ENCODE measurements at regions not wholly inside any gene's neighbourhood (a gene's known extent, or its start where the extent isn't known, plus 50 kb on each side); places are given as distances from the start of the nearest gene placed in this dataset.

DNA sequence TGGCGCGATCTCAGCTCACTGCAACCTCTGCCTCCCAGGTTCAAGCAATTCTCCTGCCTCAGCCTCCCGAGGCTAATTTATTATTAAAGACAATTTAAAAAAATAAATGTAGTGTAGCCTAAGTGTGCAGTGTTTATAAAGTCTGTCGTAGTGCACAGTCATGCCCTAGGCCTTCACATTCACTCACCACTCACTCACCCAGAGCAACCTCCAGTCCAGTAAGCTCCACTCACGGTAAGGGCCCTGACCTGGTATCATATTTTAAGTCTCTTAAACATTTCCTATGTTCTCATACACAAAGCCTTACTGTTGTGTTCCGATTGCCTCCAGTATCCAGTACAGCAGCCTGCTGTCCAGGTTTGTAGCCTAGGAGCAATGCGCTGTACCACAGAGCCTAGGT lies 168.2 kb upstream of the FOXQ1 start:
- BruUV-seq (replicated peaks), result no TSS peak
- Mint-ChIP-seq H3K9me3 (ENCODE audit: unreplicated experiment) (peaks cover 33% of the 10 kb centered on the region), H3K4me1 (ENCODE audit: low read depth, unreplicated experiment) (peaks cover 10% of the 10 kb centered on the region)

DNA sequence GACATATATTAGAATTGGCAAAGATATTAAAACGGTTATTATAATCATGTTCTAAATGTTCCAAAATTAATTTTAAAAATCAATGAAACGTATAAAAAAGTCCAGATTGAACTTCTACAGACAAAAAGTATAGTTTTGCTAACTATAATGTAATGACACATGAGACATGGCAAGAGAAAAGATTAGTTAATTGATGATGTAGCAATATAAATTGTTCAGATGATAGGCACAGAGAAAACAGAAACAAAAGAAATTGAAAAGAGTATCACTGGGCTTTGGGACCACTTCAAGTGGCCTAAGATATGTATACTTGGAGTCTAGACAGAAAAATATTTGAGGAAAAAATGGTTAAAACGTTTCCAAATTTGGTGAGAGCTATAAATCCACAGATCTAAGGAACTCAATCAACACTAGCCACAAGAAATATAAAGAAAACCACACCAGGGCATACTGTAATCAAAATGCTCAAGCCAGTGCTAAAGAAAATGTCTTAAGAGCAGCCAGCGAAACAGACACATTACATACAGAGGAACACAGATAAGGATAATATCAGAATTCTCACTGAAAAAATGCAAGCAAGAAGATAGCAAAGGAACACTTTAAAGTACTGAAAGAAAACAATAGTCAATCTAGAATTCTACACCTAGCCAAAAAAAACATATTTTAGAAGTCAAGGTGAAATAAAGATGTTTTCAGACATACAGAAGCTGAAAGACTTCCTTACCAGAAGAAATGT lies 172.6 kb upstream of the FOXQ1 start:
- Histone ChIP-seq H3K27me3 (replicated peaks; ENCODE audit: control insufficient read depth, insufficient read depth, low read length) (no peaks in the 10 kb centered on the region), H3K4me3 (ENCODE audit: low read depth, low read length) (no peak overlapping the region), H3K4me1 (0 out of 2 replicates have a peak, but pooled peaks cover 3% of the 10 kb centered on the region), H3K36me3 (ENCODE audit: control insufficient read depth, insufficient read depth, low read length) (no peaks in the 10 kb centered on the region), H3K9me3 (peaks cover 16% of the 10 kb centered on the region)
- Mint-ChIP-seq H3K36me3 (ENCODE audit: insufficient read depth, unreplicated experiment) (no peaks in the 10 kb centered on the region), H3K27me3 (ENCODE audit: insufficient read depth, unreplicated experiment) (no peaks in the 10 kb centered on the region), H3K4me3 (ENCODE audit: unreplicated experiment) (no peak overlapping the region), H3K27ac (ENCODE audit: unreplicated experiment) (no peak overlapping the region), H3K4me1 (ENCODE audit: low read depth, unreplicated experiment) (no peaks in the 10 kb centered on the region), H3K9me3 (ENCODE audit: unreplicated experiment) (peaks cover 20% of the 10 kb centered on the region)
- POLR2A ChIA-PET, result interaction anchor here (0.5 kb wide), 1 partner anchor 88 kb away, joined by 3 read pairs; no protein-coding TSS in a partner anchor
- DNase-seq, result no peak
- no peak for TF ChIP-seq CTCF (IDR thresholded peaks at IDR 0.05; ENCODE audit: insufficient read depth in 1 of 2, low read depth in 1 of 2, low read length in 1 of 2, severe bottlenecking in 1 of 2, unreplicated experiment in 1 of 2)
- intact Hi-C loops (cut with micrococcal nuclease; ENCODE audit: unreplicated experiment), result no loop called here
- BruUV-seq (replicated peaks), result no TSS peak
- CTCF ChIA-PET, result no interaction called here

More for the DNA sequence above, 168.2 kb upstream of the FOXQ1 start:
- Histone ChIP-seq H3K27me3 (replicated peaks; ENCODE audit: control insufficient read depth, insufficient read depth, low read length) (no peaks in the 10 kb centered on the region), H3K4me1 (0 out of 2 replicates have a peak, but pooled peaks cover 3% of the 10 kb centered on the region), H3K9me3 (peaks cover 16% of the 10 kb centered on the region), H3K36me3 (ENCODE audit: control insufficient read depth, insufficient read depth, low read length) (no peaks in the 10 kb centered on the region), H3K4me3 (ENCODE audit: low read depth, low read length) (no peak overlapping the region)
- Mint-ChIP-seq H3K36me3 (ENCODE audit: insufficient read depth, unreplicated experiment) (no peaks in the 10 kb centered on the region), H3K4me3 (ENCODE audit: unreplicated experiment) (no peak overlapping the region), H3K27me3 (ENCODE audit: insufficient read depth, unreplicated experiment) (no peaks in the 10 kb centered on the region), H3K27ac (ENCODE audit: unreplicated experiment) (no peak overlapping the region)
- DNase-seq, result no peak
- no peak for TF ChIP-seq CTCF (IDR thresholded peaks at IDR 0.05; ENCODE audit: insufficient read depth in 1 of 2, low read depth in 1 of 2, low read length in 1 of 2, severe bottlenecking in 1 of 2, unreplicated experiment in 1 of 2)
- intact Hi-C loops (cut with micrococcal nuclease; ENCODE audit: unreplicated experiment), result no loop called here
- CTCF ChIA-PET, result no interaction called here
- POLR2A ChIA-PET, result no interaction called here

- CTCF ChIA-PET, result no interaction called here
- H3K4me3 Mint-ChIP-seq (ENCODE audit: unreplicated experiment), result no peak overlapping the region
- no peaks in the 10 kb centered on the region for H3K27me3 Mint-ChIP-seq (ENCODE audit: insufficient read depth, unreplicated experiment)
- H3K9me3 Mint-ChIP-seq (ENCODE audit: unreplicated experiment), result peaks cover 20% of the 10 kb centered on the region
- no peak for DNase-seq
- no peak overlapping the region for H3K4me3 ChIP-seq (ENCODE audit: low read depth, low read length)
- intact Hi-C loops (cut with micrococcal nuclease; ENCODE audit: unreplicated experiment), result no loop called here
- no peak overlapping the region for H3K27ac Mint-ChIP-seq (ENCODE audit: unreplicated experiment)
- no peaks in the 10 kb centered on the region for H3K36me3 ChIP-seq (ENCODE audit: control insufficient read depth, insufficient read depth, low read length)
- 0 out of 2 replicates have a peak, but pooled peaks cover 3% of the 10 kb centered on the region for H3K4me1 ChIP-seq
- no peak for TF ChIP-seq CTCF (IDR thresholded peaks at IDR 0.05; ENCODE audit: insufficient read depth in 1 of 2, low read depth in 1 of 2, low read length in 1 of 2, severe bottlenecking in 1 of 2, unreplicated experiment in 1 of 2)
- peaks cover 16% of the 10 kb centered on the region for H3K9me3 ChIP-seq
- no peaks in the 10 kb centered on the region for H3K4me1 Mint-ChIP-seq (ENCODE audit: low read depth, unreplicated experiment)
- POLR2A ChIA-PET, result no interaction called here
- BruUV-seq (replicated peaks), result no TSS peak
- H3K27me3 ChIP-seq (replicated peaks; ENCODE audit: control insufficient read depth, insufficient read depth, low read length), result no peaks in the 10 kb centered on the region
- peaks cover 6% of the 10 kb centered on the region for H3K36me3 Mint-ChIP-seq (ENCODE audit: insufficient read depth, unreplicated experiment)
Measured at GRCh38 chr6:1137849-1138248, 174.0 kb upstream of the FOXQ1 start.
